Vagina (tissue), 2 donors: ENCODE measurements at regions not wholly inside any gene's neighbourhood (a gene's known extent, or its start where the extent isn't known, plus 50 kb on each side); places are given as distances from the start of the nearest gene placed in this dataset.

Source experiments
- POLR2A ChIP-seq, 2 donors: fragments of 450-650 bp; IDR thresholded peaks; one replicate each; pipeline ENCODE4 v1.6.1; 2017; ENCODE audit warnings: antibody characterized with exemption in 2 of 2, mild to moderate bottlenecking in 2 of 2, moderate library complexity in 2 of 2
- POLR2AphosphoS5 ChIP-seq, 2 donors: sonication (generic); formaldehyde crosslinking; IDR thresholded peaks; one replicate each; pipeline ENCODE4 v1.9.0; 2017; ENCODE audit warnings: antibody characterized with exemption in 2 of 2, mild to moderate bottlenecking in 2 of 2, low read depth in 1 of 2; ENCODE audit not compliant: insufficient read depth in 1 of 2
- TF ChIP-seq, protein P1 (sequence below), 3 experiments: fragments of 450-650 bp in 2 of 3; fragments of 200-600 bp in 1 of 3; sonication (generic) in 1 of 3; IDR thresholded peaks; one replicate each; pipeline ENCODE4 v1.5.1; 2017 to 2019; ENCODE audit warnings: antibody characterized with exemption in 3 of 3, mild to moderate bottlenecking in 2 of 3, moderate library complexity in 2 of 3

DNA sequence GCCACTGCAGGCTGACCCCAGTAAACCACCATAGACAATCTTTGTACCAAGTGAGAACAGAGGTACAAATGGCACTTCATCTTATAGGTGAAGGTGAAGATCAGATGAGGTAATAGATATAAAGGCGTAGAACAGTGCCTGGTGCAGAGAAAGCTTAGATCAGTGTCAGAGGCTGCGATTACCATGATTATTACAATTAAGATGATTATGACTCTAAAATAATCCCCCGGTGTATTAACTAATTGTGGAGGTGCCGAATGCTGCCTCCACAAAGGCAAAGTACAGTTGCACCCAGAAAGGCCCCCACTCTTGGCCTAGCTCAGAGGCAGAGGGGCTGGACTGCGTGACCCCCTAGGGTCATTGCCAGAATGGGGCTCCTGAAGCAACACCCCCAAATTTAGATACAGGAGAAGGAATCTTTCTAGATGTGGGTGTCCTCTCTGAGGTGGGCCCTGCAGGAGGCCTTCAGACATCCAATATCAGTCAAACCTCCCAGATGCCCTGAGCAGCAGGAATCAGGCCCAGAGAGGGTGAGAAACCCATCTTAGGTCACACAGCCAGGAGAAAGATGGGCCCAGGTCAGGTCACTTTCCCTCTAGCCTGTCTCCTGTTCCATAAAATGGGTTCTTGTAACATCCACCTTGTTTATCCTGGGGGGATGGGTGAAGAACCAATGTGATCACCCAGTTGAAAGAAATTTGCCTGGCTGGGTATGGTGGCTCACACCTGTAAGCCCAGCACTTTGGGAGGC is 139.8 kb downstream of the PHETA1 start:
- TF ChIP-seq, protein P1, sequence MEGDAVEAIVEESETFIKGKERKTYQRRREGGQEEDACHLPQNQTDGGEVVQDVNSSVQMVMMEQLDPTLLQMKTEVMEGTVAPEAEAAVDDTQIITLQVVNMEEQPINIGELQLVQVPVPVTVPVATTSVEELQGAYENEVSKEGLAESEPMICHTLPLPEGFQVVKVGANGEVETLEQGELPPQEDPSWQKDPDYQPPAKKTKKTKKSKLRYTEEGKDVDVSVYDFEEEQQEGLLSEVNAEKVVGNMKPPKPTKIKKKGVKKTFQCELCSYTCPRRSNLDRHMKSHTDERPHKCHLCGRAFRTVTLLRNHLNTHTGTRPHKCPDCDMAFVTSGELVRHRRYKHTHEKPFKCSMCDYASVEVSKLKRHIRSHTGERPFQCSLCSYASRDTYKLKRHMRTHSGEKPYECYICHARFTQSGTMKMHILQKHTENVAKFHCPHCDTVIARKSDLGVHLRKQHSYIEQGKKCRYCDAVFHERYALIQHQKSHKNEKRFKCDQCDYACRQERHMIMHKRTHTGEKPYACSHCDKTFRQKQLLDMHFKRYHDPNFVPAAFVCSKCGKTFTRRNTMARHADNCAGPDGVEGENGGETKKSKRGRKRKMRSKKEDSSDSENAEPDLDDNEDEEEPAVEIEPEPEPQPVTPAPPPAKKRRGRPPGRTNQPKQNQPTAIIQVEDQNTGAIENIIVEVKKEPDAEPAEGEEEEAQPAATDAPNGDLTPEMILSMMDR (IDR thresholded peaks at IDR 0.05) = no peak
- TF ChIP-seq POLR2A (IDR thresholded peaks at IDR 0.05) (no peak), POLR2AphosphoS5 (IDR thresholded peaks at IDR 0.05; ENCODE audit: insufficient read depth in 1 of 2, low read depth in 1 of 2) (no peak)
